DMS53 treated with DMSO at 0.1 percent for 48 hours (cell line): ENCODE measurements at regions not wholly inside any gene's neighbourhood (a gene's known extent, or its start where the extent isn't known, plus 50 kb on each side); places are given as distances from the start of the nearest gene placed in this dataset.

Experiments used
- DNase-seq: peaks from one replicate; lab custom pipeline; 2025; ENCODE audit not compliant: unreplicated experiment; lab: John Stamatoyannopoulos, UW

DNA sequence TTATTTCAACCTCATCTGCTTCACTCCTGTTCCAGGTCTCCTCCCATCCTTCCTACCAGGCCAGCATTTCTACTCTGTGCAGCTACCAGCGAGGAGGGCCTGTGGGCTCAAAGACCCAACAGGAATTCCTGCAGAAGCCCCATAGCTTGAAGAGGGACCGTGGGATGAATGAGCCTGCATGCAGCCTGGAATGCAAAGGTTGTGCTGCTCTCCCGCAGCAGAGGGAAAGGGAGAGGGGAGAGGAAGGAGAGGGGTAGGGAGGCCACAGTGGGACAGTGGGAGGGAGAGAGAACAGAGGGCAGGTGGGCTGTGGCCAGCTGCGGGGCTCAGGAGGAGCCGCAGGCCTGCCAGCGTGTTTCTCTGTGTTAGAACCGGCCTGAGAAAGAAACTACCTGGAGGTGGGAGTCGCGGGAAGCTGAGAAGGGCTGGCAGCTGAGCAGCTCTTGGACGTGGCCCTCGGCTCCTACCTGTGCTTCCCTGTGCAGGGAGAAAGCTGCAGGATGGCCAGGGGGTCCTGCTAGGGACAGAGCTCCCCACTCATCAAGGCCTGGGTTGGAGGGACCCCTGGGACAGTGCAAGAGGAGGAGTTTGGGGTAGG is 66.1 kb upstream of the MLN start:
- no peak for DNase-seq

DNA sequence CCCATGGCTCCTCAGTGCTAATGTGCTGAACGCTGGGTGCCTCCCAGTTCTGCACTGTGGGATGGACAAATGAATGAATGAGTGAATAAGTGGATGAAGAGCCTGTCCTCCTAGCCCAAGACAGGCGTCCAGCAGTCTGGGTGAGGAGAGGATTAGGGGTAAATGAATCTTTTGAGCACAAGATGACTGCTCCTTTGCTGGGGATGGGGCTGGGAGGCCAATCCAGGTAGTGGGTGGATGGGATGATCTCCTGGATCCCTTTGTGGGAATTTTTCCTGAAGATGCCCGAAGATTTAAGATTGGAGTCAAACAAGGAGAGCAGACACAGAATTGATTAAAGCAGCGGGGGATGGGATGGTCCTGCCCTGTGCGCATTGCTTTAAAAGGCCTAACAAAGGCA is 65.3 kb upstream of the MLN start:
- DNase-seq, result no peak

DNA sequence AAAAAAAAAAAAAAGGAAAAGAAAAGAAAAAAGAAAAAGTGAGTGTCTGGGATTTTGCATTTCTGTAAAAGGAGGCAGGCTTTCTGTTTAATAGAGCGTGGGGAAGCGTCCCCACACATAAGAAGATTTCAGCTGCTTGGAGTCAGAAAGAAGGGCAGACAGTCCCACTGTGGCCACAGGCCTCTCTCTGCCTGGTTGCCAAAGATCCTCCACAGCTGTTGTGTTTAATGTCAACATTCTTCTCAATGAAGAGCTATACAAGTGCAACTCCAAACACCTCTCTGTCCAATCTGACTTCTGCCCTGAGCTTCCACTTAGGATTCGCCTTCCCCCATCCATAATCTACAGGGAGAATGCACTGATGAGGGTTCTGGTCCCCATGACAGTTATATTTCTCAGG is 64.3 kb upstream of the MLN start:
- peak; percentile 47 for DNase-seq

DNA sequence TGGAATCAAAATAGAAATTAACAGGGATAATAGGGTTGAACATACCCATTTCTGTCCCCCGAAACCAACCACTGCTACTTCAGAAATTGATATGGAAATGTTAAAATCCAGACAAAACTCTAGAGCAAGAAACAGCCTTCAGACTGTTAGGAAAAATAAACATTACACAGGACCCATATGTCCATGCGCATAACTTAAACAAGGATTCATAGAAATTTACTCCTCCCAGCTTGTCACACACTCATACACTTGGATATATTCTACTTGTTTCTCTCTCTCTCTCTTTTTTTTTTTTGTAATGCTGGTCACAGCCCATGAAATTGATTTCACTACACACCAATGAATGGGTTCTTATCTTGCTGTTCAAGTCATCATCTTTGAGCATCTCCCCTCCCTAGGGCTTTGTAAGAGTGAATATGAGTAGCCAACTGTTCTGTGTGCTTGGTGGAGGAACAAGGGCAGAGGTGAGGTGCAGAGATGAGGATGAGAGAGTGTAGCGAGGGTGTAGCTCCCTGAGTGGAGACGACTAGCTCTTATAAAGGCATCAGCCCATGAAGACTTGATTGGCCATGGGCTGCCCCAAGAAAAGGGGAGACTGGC is 61.8 kb upstream of the MLN start:
- no peak for DNase-seq

DNA sequence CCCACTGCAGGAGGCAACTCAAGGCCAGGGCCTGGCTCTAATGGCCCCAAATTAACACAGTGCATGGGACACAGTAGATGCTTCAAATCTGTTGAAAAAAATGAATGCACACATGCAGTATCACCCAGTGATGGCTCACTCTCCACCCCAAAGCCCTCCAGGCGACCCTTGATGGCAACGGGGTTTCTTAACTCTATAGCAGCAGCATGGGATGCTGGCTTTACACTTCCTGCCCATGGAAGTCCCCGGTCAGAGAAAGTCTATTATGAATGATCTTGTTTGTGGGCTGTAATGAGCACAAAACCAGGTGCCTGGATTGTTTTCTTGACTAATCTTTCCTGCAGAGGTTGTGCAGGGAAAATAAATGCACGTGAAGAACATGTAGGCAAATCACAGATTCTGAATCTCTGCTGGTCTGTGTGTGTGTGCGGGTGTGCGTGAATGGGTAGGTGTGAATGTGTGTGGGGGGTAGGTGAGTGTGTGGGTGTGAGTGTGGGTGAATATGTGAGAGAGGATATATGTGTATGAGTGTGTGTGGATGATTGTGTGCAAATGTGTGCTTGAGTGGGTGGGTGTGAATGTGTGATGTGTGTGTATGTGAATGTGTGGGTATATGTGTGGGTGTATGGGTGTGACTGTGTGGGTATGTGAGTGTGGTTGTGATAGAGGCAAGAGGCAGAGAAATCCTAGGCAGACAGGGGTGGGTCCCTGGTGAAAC is 60.1 kb upstream of the MLN start:
- DNase-seq, result no peak

DNA sequence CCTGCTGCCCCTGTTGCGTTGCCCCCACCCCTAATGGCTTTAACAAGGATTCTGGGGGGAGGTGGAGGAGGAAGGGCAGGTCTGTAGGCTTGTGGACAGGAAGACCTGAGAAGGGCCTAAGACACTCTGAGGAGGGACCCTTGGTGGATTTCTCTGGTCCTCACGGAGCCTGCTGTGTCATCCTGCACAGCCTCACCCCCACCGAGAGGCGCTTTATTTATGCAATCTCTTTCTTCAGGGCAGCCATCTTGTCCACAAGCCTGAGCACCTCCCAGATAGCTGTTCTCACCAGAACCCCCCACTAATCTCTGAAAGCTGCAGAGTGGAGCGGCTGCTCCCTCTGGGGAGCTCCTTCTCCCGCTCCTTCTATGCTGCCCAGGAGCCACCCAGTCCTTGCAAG is 59.3 kb upstream of the MLN start:
- DNase-seq, result no peak

DNA sequence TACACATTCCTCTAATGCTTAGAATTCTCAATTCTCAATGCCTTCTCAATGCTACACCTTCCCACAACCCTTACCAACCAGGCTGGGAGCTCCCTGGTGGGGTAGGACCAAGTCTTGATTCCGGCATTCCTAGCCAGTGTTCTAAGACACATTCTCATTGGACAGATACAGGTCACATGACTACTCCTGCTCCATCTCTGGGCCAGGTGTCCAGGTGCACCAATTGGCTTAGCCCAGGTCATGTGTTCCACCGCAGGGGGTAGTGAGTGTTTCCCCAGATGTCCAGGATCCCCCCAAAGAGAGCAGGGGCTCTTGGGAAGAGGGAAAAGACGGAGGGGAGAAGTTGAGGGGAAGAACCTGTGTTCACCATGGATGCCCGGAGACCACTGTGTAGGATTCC is 58.7 kb upstream of the MLN start:
- DNase-seq, result no peak

DNA sequence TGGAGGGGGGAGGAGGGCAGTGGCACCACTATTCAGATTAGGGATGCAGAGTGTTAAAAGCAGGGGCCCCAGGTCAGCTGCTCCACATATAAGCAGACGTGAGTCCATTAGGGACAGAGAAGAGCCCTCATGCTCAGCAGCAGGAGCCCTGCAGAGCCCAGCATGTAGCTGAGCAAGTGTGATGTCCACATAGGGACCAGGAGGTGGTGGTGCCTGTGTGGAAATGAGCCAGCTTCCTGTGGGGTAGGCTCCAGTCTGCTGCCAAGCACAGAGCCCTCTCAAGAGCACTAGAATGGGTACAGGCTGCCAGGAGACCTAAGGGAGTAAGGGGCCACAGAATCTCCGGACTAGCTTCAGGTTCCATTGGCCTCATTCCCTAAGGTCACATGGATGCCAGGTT is 57.9 kb upstream of the MLN start:
- DNase-seq, result no peak

DNA sequence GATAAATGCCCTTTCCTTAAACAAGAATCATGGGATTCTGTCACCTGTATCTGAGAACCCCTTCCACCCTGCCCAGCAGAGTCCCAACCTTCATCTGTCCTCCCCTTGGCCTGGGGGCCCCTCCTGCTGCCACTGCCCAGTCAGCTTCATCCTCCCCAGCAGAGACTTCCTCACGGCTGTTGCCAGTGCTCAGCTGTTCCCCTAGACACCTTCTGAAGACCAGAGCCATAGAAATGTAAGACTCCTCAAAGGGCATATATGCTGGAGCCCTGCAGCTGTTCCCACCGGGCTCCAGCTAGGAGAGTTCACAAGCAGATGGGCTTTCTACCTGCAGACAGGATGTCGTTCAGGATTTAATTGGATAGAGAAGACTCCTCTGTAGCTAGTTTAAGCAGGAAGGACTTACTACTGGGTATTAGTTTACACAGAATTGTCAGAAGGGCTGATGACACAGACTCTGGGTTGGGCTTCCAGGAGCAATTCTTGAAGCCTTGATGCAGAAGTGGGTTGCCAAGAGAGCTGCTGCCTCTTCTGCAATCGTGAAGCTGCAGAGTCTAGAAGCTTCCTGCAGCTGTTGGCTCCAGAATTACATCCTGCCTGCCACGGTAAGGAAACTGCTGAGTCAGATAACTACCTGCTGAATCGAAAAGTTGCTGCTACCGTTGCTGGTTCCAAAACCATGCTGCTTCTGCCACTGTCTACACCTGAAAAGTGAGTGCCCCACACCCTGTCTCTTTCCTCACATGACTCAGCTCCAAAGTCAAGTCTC is 57.1 kb upstream of the MLN start:
- peak; percentile 74 for DNase-seq

DNA sequence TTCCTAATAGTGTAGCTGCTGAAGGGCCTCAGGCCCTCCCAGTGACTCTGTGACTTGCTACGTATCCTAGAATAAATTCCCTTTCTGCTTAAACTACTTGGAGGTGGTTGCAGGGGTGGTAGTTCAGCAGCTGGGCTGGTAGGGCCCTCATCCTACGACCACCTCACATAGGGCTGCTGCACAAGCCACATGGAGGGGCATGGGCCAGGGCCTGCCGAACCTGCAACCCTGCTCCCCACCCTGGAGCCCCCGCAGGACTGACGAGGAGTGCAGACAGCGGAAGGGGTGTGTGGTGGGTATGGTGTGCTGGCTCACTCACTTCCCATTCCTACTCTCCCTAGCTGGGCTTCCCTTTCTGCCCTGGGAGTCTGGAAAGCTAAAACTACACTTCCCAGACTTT is 56.2 kb upstream of the MLN start:
- DNase-seq, result no peak

DNA sequence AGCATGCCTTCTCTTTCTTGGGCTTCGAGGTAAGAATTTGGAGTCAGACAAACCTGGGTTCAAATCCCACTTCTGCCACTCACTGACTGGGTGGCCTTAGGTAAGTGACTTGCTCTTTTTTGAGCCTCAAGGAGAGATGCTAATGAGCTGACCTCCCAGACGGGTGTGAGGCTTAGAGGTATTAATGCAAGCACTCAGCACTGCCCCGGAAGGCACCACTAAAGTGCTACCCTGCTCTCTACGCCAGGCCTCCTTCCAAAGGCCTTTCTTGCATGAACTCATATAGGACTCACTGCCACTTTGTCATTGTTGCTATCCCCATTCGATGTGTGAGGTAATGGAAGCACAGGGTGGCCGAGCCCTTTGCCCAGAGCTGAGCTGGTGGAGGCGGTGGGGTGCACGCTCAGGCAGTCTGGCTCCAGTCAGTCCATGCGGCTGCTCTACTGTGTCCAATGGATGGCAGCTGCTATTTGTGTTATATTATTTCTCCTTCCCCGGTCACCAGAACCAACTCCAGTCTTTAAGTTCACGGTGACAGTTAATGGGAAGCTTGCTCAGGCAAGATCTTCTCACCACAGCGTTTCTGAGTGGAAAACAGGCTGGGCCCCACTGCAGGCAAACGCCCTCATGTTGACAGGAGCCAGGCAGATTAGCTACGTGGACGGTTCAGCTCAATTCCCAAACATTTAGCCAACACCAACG is 55.2 kb upstream of the MLN start:
- DNase-seq, result no peak

DNA sequence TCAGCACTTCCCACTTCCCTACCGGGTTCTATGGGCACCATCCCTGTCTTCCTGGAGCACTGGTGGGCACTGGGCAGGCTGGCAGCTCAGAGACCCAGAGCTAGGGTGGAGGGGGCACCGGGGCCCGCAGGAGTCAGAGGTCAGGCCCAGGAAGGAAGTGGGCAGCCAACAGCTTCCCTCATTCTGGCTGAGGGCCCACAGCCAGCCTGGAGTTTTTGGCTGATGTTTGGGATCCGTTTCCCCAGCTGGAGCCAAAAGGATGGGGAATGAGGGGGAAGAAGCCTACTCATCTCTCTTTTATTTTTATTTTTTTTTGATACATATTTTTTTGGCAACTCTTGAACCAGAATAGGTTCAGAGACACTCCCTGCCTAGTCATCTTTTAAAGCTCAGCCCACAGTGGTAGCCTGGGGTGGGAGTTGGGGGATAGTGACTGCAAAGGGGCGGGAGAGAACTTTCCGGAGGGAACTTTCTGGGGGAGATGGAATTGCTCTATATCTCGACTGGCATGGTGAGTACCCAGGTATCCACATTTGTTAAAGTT is 54.2 kb upstream of the MLN start:
- no peak for DNase-seq

DNA sequence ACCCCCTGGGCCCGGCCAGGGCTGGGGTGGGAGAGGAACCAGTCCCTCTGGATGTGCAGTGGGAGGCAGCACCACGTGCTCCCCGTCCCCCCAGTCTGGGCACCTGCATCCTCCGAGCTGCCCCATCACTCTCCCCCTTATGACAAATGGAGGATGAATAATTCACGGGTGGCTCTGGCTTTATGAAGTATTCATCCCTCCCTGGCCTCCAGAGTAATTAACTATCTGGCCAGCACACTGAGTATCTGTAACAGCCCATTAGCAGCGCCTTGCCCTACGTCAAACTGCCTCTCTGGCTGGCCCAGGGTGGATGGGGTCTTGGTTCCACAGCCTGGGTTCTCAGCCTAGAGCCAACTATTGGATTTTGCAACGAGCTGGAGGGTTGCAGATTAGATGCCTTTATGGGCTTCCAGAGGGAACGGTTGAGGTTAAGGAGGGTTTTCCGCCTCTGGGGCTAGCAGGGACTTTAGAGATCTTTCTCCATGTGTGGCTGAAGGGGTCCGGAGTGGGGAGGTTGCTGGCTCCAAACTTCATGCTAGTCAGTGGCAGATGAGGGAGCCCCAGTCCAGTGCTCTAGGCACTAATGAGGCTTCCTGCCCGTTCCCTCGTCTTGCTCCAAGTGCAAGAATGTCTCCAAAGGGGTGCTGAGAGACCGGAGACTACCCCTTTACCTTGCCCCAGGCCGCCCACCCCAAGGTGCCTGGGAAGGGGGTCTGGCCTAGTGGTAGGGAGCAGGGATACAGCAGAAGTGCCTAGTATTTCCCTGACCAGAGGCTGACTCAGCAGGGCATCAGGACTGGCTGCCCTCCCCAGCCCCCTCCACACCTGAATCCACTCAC is 53.5 kb upstream of the MLN start:
- DNase-seq, result no peak

DNA sequence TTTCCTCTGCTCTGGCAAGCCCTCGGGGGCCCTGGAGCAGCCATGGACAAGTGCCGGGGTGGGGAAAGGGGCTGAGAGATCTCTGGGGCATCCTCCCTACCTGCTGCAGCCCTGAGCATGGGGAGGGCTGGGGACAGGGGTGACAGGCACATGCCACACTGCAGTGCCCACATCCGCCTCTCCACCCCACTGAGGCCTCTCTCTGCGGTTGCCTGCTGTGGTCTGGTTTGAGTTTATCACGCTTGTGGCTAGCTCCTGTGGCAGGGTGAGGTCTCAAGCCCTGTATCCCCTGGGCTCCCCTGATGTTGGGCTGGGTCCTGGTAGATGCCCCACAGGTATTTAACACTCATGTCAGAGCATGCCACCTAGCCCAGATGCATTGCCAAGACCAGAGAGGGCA is 52.9 kb upstream of the MLN start:
- DNase-seq, result no peak

DNA sequence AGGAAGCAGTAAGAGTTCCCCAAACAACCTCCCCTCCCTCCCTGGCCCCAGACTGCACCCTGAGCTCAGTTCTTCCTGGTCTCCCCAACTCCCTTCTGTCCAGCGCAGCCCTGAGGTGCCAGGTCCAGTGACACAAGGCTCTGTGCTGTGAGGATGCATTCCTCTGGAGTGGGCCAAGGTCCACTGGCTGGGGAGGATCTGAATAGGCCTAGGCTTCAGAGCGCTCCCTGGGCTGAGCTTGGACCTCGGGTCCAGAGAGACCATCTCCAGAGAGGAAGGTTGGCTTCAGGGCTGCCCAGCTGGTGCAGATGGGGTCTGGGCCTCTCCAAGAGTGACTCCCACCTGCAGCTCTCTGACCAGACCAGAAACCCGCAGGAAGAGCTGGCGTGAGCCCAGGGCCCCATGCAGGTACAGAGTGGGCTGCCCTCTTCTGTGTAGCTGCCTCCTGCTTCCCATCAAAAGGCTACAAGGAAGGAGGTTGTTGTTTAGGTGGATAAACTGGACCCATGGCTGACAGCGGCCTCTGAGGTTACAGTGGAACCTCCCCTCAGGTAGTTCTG is 52.3 kb upstream of the MLN start:
- DNase-seq, result no peak

DNA sequence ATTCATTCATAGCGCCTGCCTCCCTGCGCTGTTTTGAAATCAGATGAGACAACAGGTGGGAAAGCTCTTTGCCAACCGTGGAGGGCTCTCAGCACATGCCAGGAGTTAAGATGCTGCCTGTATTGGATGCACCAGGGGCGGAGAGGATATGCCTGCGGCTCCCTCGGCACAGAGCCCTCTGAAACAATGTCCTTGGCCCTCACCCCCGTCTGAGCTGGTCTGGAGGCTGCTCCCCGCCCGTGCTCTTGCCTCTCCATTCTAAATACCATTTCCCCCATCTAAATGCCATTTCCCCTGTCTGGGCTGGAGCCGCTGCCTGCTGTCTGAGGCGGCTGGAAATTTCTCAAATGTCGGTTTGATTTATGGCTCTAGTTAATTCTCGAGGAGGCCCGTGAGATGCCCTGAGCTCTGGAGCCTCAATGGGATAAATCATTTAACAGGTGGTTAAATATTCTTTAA is 50.8 kb upstream of the MLN start:
- DNase-seq, result no peak

DNA sequence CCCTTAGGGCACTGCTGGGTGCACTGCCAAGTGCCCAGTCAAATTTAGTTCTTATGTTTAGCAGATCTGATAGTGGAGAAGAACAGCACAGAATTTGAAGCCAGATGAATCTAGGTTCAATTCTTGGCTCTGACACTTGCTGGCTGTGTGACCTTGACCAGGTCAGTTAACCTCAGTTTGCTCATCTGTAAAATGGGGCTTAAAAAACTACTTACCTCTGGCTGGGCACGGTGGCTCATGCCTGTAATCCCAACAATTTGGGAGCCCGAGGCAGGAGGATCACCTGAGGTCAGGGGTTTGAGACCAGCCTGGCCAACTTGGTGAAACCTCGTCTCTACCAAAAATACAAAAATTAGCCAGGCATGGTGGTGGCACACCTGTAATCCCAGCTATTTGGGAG is 49.9 kb upstream of the MLN start:
- no peak for DNase-seq
